Osteocyte (in vitro differentiated cells): ENCODE measurements at regions not wholly inside any gene's neighbourhood (a gene's known extent, or its start where the extent isn't known, plus 50 kb on each side); places are given as distances from the start of the nearest gene placed in this dataset.

ENCODE experiments used
- DNase-seq: peaks from one replicate; pipeline ENCODE4 v3.0.0; 2021; ENCODE audit warnings: mixed read lengths; ENCODE audit not compliant: unreplicated experiment; ENCODE audit errors: extremely low spot score
- H3K27ac Mint-ChIP-seq: one replicate; pipeline ENCODE4 v1.8.0; 2021; ENCODE audit warnings: mild to moderate bottlenecking, mixed read lengths; ENCODE audit not compliant: unreplicated experiment
- H3K27me3 Mint-ChIP-seq: one replicate; pipeline ENCODE4 v1.8.0; 2021; ENCODE audit warnings: mixed read lengths; ENCODE audit not compliant: unreplicated experiment
- H3K36me3 Mint-ChIP-seq: one replicate; pipeline ENCODE4 v1.8.0; 2021; ENCODE audit warnings: mixed read lengths; ENCODE audit not compliant: unreplicated experiment
- H3K4me1 Mint-ChIP-seq: one replicate; pipeline ENCODE4 v1.8.0; 2021; ENCODE audit warnings: mixed read lengths; ENCODE audit not compliant: unreplicated experiment
- H3K4me3 Mint-ChIP-seq: one replicate; pipeline ENCODE4 v1.8.0; 2021; ENCODE audit warnings: mild to moderate bottlenecking, moderate library complexity, mixed read lengths; ENCODE audit not compliant: unreplicated experiment
- H3K9me3 Mint-ChIP-seq: one replicate; pipeline ENCODE4 v1.8.0; 2021; ENCODE audit warnings: mixed read lengths; ENCODE audit not compliant: unreplicated experiment
- CTCF ChIP-seq: fragments of 200-600 bp; sonication (generic); IDR thresholded peaks from 2 replicates; pipeline ENCODE4 v1.5.0; 2021; ENCODE audit warnings: antibody characterized with exemption, mild to moderate bottlenecking, moderate library complexity

- Mint-ChIP-seq H3K4me1 (peaks cover 28% of the 10 kb centered on the region), H3K9me3 (peaks cover 12% of the 10 kb centered on the region), H3K36me3 (peaks cover 2% of the 10 kb centered on the region), H3K4me3 (no peak overlapping the region), H3K27me3 (no peaks in the 10 kb centered on the region), H3K27ac (peak overlapping the region; percentile 54)
- TF ChIP-seq CTCF = no peak
- DNase-seq = no peak
Measured at GRCh38 chr13:70812481-70812880, 704.2 kb upstream of the KLHL1 start.

- no peak for TF ChIP-seq CTCF
- peaks cover 2% of the 10 kb centered on the region for H3K36me3 Mint-ChIP-seq
- no peak overlapping the region for H3K4me3 Mint-ChIP-seq
- no peak overlapping the region for H3K27ac Mint-ChIP-seq
- H3K9me3 Mint-ChIP-seq = peaks cover 12% of the 10 kb centered on the region
- peaks cover 18% of the 10 kb centered on the region for H3K4me1 Mint-ChIP-seq
- H3K27me3 Mint-ChIP-seq = no peaks in the 10 kb centered on the region
- no peak for DNase-seq
Measured at GRCh38 chr13:70809588-70809987, 701.3 kb upstream of the KLHL1 start.

GRCh38 chr13:70798385-70798784 lies 690.1 kb upstream of the KLHL1 start:
- DNase-seq = no peak
- Mint-ChIP-seq H3K27me3 (no peaks in the 10 kb centered on the region), H3K4me1 (no peaks in the 10 kb centered on the region), H3K27ac (no peak overlapping the region), H3K36me3 (no peaks in the 10 kb centered on the region), H3K9me3 (no peaks in the 10 kb centered on the region), H3K4me3 (no peak overlapping the region)
- TF ChIP-seq CTCF = no peak

GRCh38 chr13:70795484-70795883 lies 687.2 kb upstream of the KLHL1 start:
- DNase-seq = no peak
- no peak overlapping the region for H3K27ac Mint-ChIP-seq
- H3K36me3 Mint-ChIP-seq = no peaks in the 10 kb centered on the region
- H3K27me3 Mint-ChIP-seq = no peaks in the 10 kb centered on the region
- peaks cover 7% of the 10 kb centered on the region for H3K4me1 Mint-ChIP-seq
- H3K4me3 Mint-ChIP-seq = no peak overlapping the region
- no peaks in the 10 kb centered on the region for H3K9me3 Mint-ChIP-seq
- no peak for TF ChIP-seq CTCF

- Mint-ChIP-seq H3K9me3 (no peaks in the 10 kb centered on the region), H3K27me3 (no peaks in the 10 kb centered on the region), H3K4me1 (peaks cover 34% of the 10 kb centered on the region), H3K27ac (no peak overlapping the region), H3K36me3 (no peaks in the 10 kb centered on the region), H3K4me3 (no peak overlapping the region)
- no peak for TF ChIP-seq CTCF
- no peak for DNase-seq
Measured at GRCh38 chr13:70792121-70792520, 683.9 kb upstream of the KLHL1 start.
